Heart right ventricle (tissue), 16 donors: ENCODE measurements at regions not wholly inside any gene's neighbourhood (a gene's known extent, or its start where the extent isn't known, plus 50 kb on each side); places are given as distances from the start of the nearest gene placed in this dataset.

Source experiments
- ATAC-seq, 8 donors: fragments of 200-7000 bp; cut with Tn5 transposase; one replicate each; pipeline ENCODE4 v1.9.1; 2020; ENCODE audit warnings: mild to moderate bottlenecking in 8 of 8, moderate library complexity in 8 of 8, moderate number of reproducible peaks in 1 of 8
- DNase-seq, 2 donors: peaks; one replicate each; pipeline ENCODE4 v3.0.0-alpha.2; 2020
- H3K27ac ChIP-seq, 10 donors: fragments of 200-600 bp; sonication (generic) in 2 of 10; one replicate each; pipeline versions ENCODE4 v1.5.0 to v1.8.0; 2020 to 2022; ENCODE audit warnings: mild to moderate bottlenecking in 3 of 10
- H3K27me3 ChIP-seq, 7 donors: fragments of 200-600 bp; one replicate each; pipeline ENCODE4 v1.8.0; 2021 to 2022; ENCODE audit warnings: mild to moderate bottlenecking in 2 of 7
- H3K36me3 ChIP-seq, 9 donors: fragments of 200-600 bp; sonication (generic) in 1 of 9; one replicate each; pipeline versions ENCODE4 v1.5.0 to v1.8.0; 2020 to 2022; ENCODE audit warnings: mild to moderate bottlenecking in 2 of 9
- H3K4me1 ChIP-seq, 9 donors: fragments of 200-600 bp; sonication (generic) in 1 of 9; one replicate each; pipeline versions ENCODE4 v1.5.0 to v1.8.0; 2020 to 2022; ENCODE audit warnings: mild to moderate bottlenecking in 4 of 9
- H3K4me3 ChIP-seq, 10 donors: fragments of 200-600 bp; sonication (generic) in 2 of 10; one replicate each; pipeline versions ENCODE4 v1.5.0 to v1.8.0; 2020 to 2022; ENCODE audit warnings: mild to moderate bottlenecking in 7 of 10, moderate library complexity in 2 of 10
- H3K9me3 ChIP-seq, 11 donors: fragments of 200-600 bp in 10 of 11; sonication (generic) in 2 of 11; one replicate each; pipeline versions ENCODE4 v1.5.0 to v1.8.0; 2013 to 2022; ENCODE audit warnings: mild to moderate bottlenecking in 2 of 11, control low read depth in 1 of 11, moderate library complexity in 1 of 11
- WGBS, 2 donors: extraction: QIAGEN DNeasy Blood & Tissue Kit; methylation state at CpG; one replicate each; pipeline ENCODE4 v1.1.7; 2013; ENCODE audit warnings: inconsistent platforms in 1 of 2; 5-methylcytosine and 5-hydroxymethylcytosine counted together
- intact Hi-C, 10 donors: fragments of 100-400 bp; cut with DNase I; formaldehyde crosslinking; loops; one replicate each; pipeline versions ENCODE4 v1.11.1 to v1.14.2; 2022
- TF ChIP-seq, protein P1 (sequence below), 9 donors: fragments of 200-600 bp; sonication (generic) in 2 of 9; IDR thresholded peaks; one replicate each; pipeline versions ENCODE4 v1.5.0 to v1.8.0; 2021 to 2022; ENCODE audit warnings: antibody characterized with exemption in 9 of 9, mild to moderate bottlenecking in 5 of 9, moderate library complexity in 1 of 9
- donor health status: Arrhythmogenic right ventricular cardiomyopathy.
- donor health status: ischemic (EF 13 %, LVEDD 7.1; RV severe dilation, severe dysfunction).
- donor health status: healthy with polysubstance abuse.
- donor health status: DM: no; HTN: yes; CAD: no.
- donor health status: DM: no; HTN: no; CAD: no.
- donor health status: ischemic (EF 25% LVEDD 6.9; RV normal size, moderate dysfunction).
- donor health status: ischemic (EF 25% LVEDD 5.7; RV mildly dilated, moderate dysfunction).
- donor health status: healthy.
- donor health status: DM: yes; HTN: yes; CAD: no.
- donor health status: Ischemic cardiomyopathy.
- donor health status: ischemic (EF 35%, LVEDD 5.7; RV mildly dilated, moderate dysfunction).
- donor health status: nonischemic (EF 11% LVEDD 7.7; RV severe dilation, severe dysfunction).
- donor health status: DM: yes; HTN: yes; CAD: no.
- donor health status: PGD.
- donor health status: ischemic (EF 29% LVEDD 5.4; RV normal size, mild dysfunction).
- donor health status: nonischemic (EF 23%, LVEDD 6.1; RV moderate dilation, normal function).

GRCh38 chr10:109203646-109204353, 719.5 kb downstream of the XPNPEP1 start:
- WGBS, 2 donors = 67 to 76% methylated on average over 3 of the region's 3 CpGs
- H3K4me1 ChIP-seq = no peaks in the 10 kb centered on the region
- DNase-seq (no peak), ATAC-seq (no peak)
- H3K9me3 ChIP-seq = no peaks in the 10 kb centered on the region
- no peak overlapping the region for H3K4me3 ChIP-seq
- no peaks in the 10 kb centered on the region for H3K36me3 ChIP-seq
- no peaks in the 10 kb centered on the region for H3K27me3 ChIP-seq
- no peak overlapping the region for H3K27ac ChIP-seq
- TF ChIP-seq, protein P1, sequence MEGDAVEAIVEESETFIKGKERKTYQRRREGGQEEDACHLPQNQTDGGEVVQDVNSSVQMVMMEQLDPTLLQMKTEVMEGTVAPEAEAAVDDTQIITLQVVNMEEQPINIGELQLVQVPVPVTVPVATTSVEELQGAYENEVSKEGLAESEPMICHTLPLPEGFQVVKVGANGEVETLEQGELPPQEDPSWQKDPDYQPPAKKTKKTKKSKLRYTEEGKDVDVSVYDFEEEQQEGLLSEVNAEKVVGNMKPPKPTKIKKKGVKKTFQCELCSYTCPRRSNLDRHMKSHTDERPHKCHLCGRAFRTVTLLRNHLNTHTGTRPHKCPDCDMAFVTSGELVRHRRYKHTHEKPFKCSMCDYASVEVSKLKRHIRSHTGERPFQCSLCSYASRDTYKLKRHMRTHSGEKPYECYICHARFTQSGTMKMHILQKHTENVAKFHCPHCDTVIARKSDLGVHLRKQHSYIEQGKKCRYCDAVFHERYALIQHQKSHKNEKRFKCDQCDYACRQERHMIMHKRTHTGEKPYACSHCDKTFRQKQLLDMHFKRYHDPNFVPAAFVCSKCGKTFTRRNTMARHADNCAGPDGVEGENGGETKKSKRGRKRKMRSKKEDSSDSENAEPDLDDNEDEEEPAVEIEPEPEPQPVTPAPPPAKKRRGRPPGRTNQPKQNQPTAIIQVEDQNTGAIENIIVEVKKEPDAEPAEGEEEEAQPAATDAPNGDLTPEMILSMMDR (IDR thresholded peaks at IDR 0.05) = no peak
- intact Hi-C loops = no loop called here

DNA sequence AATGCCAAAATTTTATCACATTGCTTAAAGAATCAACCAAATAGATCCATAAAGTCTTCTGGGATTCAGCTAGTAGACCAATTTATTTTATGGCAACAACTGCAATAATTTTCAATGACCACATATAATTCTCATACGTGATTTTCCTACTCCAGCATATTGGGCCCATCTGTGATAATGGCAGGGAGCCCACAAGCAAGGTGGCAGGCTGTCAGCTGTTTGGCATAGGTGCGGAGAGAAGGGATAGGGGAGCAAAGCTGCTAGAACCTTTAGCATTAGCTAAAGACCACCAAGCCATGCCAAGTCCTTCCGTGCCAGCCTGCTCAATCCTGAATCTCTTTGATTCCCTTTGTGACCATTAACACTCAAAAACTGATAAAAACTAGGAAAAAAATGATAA, 721.2 kb downstream of the XPNPEP1 start:
- intact Hi-C loops = no loop called here
- Histone ChIP-seq H3K27ac (no peak overlapping the region), H3K4me1 (no peaks in the 10 kb centered on the region), H3K4me3 (no peak overlapping the region), H3K27me3 (no peaks in the 10 kb centered on the region), H3K36me3 (no peaks in the 10 kb centered on the region), H3K9me3 (peaks cover 0 to 4% (median 0%) of the 10 kb centered on the region in 11 donors)
- no peak for DNase-seq
- TF ChIP-seq, protein P1 (IDR thresholded peaks at IDR 0.05) = no peak
- no peak for ATAC-seq
- 74 to 76% methylated on average over 3 of the region's 3 CpGs for WGBS, 2 donors

GRCh38 chr10:109200646-109201045, 722.7 kb downstream of the XPNPEP1 start:
- H3K36me3 ChIP-seq = no peaks in the 10 kb centered on the region
- intact Hi-C loops = no loop called here
- H3K27me3 ChIP-seq = no peaks in the 10 kb centered on the region
- ATAC-seq = no peak
- no peak for DNase-seq
- H3K4me3 ChIP-seq = no peak overlapping the region
- H3K9me3 ChIP-seq = peaks cover 0 to 9% (median 0%) of the 10 kb centered on the region in 11 donors
- WGBS, 2 donors = 57 to 63% methylated on average over 2 of the region's 2 CpGs
- TF ChIP-seq, protein P1 (IDR thresholded peaks at IDR 0.05) = no peak
- no peaks in the 10 kb centered on the region for H3K4me1 ChIP-seq
- H3K27ac ChIP-seq = no peak overlapping the region

GRCh38 chr10:109191823-109192222, 731.5 kb downstream of the XPNPEP1 start:
- 68 to 69% methylated on average over 2 of the region's 2 CpGs for WGBS, 2 donors

More at GRCh38 chr10:109191823-109192222, 731.5 kb downstream of the XPNPEP1 start:
- intact Hi-C loops = no loop called here
- H3K9me3 ChIP-seq = peaks cover 0 to 55% (median 11%) of the 10 kb centered on the region in 11 donors
- H3K4me1 ChIP-seq = no peaks in the 10 kb centered on the region
- no peaks in the 10 kb centered on the region for H3K27me3 ChIP-seq
- TF ChIP-seq, protein P1 (IDR thresholded peaks at IDR 0.05) = no peak
- ATAC-seq (no peak), DNase-seq (no peak)
- no peak overlapping the region for H3K4me3 ChIP-seq
- H3K36me3 ChIP-seq = no peaks in the 10 kb centered on the region
- no peak overlapping the region for H3K27ac ChIP-seq
